ENCODE measurements at regions not wholly inside any gene's neighbourhood (a gene's known extent, or its start where the extent isn't known, plus 50 kb on each side); places are given as distances from the start of the nearest gene placed in this dataset.

DNA sequence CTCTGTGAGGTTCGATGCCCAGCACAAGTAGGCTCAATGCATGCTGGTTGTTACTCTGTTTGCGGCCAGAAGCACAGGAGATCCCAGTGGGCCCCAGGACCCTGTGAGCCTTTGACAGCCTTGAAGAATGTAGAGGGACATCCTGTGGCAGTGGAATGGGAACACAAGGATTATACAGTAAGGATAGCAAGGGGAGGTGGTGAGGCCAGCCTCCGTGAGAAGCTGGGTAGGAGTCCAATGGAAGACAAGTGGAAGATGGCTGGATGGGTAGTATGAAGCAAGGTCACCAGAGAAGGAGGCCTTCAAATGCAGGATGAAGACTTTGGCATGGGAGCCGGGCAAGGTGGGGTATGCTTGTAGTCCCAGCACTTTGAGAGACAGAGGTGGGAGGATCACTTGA lies 622.9 kb upstream of the CDH4 start:
- DNase-seq (ENCODE audit: low read depth in 2 of 2): no peak

GRCh38 chr20:60630609-60631008 lies 621.5 kb upstream of the CDH4 start:
- no peak for DNase-seq (ENCODE audit: low read depth in 2 of 2)

DNA sequence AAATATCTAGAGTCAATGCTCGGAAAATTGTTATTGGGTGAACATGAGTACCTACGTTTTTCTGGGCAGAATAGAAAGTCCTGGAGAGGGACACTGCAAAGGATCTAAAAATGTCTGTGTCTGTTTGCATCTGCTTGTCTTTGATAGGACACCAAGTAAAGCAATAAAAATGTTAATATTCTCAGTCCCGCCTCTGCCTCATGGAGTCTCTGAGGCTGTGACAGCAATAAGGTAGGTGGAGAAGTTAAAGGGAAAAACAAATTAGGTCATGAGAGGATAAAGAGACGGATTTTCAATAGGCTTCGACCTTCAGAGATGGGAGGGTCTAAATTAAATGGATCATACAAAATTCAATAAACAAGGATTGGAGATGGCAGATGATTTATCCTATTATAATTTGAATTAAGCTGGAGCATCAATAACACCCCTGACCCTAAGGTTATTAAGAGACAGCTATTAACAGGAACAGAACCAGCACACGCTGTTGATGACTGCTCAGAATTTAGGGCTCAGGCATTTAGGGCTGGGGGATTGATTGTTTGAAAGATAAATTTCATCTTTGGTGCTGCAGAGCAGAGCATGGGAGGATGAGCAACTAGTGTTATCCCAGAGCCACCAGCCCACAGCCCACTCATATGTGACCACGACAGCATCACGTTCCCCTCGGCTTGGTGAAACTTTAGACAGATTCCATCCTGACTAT lies 620.3 kb upstream of the CDH4 start:
- no peak for DNase-seq (ENCODE audit: low read depth in 2 of 2)

GRCh38 chr20:60632391-60633262 lies 619.4 kb upstream of the CDH4 start:
- no peak for DNase-seq (ENCODE audit: low read depth in 2 of 2)

GRCh38 chr20:60634491-60635172 lies 617.4 kb upstream of the CDH4 start:
- no peak for DNase-seq (ENCODE audit: low read depth in 2 of 2)

- no peak for DNase-seq (ENCODE audit: low read depth in 2 of 2)
Measured at GRCh38 chr20:60636417-60636816, 615.6 kb upstream of the CDH4 start.

GRCh38 chr20:60637801-60638200 lies 614.3 kb upstream of the CDH4 start:
- DNase-seq (ENCODE audit: low read depth in 2 of 2): no peak

GRCh38 chr20:60638430-60639098 lies 613.5 kb upstream of the CDH4 start:
- no peak for DNase-seq (ENCODE audit: low read depth in 2 of 2)

DNA sequence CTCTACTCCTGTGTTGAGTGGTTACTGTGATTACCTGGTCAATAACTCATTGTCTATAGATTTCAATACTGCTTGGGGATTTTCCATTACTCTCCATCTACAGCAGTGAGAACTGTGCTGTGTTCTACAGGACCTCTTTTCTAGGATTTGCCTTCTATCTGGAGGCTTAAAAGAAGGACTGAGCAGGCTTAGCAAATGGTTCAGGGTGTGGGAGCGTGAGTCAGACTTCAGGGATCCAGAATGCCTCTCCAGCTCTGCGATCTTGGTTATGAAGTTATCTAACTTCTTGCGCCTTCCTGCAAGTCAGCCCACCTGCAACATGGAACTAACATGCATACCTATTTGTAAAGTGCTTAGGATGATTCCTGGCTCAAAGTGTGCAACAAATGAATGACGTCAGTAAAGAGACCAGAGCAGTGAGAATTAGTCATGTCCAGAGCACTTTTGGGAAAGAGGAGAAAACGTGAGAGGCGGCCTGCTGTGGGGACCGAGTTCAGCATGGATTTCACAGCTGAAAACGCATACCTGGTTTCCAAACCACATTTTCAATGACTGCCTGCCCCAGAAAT lies 610.1 kb upstream of the CDH4 start:
- no peak for DNase-seq (ENCODE audit: low read depth in 2 of 2)

DNA sequence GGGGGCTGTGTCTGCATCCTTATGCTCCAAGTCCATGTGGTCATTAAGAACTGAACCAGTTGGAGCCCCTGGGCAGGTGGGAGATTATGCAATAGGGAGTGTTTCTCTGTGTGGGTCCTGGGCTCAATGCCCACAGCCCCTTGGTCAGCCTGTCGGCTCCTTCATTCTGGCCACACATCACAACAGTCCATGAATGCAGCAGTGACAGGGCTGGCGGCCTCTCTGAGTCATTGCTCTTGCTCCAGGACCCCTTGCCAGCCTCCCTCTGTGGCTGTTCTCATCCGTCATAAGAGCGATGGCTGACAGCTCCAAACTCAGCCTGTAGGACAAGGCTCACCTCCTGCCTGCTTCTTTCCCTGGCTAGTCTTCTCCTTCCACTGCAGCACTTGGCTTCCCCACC lies 609.5 kb upstream of the CDH4 start:
- no peak for DNase-seq (ENCODE audit: low read depth in 2 of 2)

- no peak for DNase-seq (ENCODE audit: low read depth in 2 of 2)
Measured at GRCh38 chr20:60648556-60648955, 603.5 kb upstream of the CDH4 start.

- no peak for DNase-seq (ENCODE audit: low read depth in 2 of 2)
Measured at GRCh38 chr20:60649541-60649940, 602.5 kb upstream of the CDH4 start.

DNA sequence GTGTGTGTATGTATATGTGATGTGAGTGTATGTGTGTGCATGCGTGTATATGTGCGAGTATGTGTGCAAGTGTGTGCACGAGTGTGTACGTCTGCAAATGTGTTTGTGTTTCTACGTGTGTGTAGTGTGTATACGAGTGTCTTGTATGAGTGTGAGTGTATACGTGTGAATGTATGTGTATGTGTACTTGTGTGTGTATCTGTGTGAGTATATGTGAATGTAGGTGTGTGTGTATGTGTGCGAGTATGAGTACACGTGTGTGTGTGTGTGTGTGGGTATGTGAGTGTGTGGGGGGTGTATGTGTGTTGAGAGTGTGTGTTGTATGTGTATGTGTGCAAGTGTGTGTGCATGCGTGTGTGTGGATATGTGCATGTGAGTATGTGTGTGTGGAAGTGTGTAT lies 602.0 kb upstream of the CDH4 start:
- DNase-seq (ENCODE audit: low read depth in 2 of 2): no peak

DNA sequence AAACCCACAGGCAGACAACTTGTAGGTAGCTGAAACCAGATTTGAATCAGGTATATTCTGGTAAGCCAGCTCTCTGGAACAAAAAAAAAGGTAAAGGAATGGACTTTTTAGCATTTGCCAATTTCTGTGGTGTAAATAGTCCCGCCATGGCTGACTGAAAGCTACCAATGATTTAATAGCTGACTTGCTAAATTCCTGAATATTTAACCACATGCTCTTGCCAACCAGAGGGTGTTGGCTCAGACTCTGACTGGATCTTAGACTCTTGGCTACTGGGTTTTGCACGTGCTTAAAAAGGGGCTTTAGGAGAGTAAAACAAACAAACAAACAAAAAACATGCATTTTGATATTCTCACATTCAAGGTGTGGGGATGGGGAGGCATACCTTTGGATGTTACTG lies 600.0 kb upstream of the CDH4 start:
- DNase-seq (ENCODE audit: low read depth in 2 of 2): no peak

DNA sequence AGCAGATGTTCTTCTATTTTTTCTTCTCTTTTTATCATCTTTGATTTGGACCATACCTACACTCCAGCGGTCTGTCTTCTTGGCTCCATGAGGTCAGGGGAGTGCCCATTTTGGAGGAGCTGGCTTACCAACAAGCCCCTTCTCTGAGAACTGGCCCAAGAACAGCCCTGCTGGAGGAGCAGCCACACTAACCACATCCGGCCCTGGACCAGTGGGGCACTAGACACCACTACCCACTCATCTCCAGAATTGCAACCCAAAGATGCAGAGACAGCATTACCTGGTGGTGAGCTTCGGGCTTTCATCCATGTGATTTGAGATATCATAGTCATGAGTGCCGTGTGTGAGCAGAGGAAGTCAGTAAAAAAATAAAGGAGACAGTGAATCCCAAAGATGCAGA lies 599.4 kb upstream of the CDH4 start:
- no peak for DNase-seq (ENCODE audit: low read depth in 2 of 2)

GRCh38 chr20:60653111-60653845 lies 598.8 kb upstream of the CDH4 start:
- no peak for DNase-seq (ENCODE audit: low read depth in 2 of 2)

DNA sequence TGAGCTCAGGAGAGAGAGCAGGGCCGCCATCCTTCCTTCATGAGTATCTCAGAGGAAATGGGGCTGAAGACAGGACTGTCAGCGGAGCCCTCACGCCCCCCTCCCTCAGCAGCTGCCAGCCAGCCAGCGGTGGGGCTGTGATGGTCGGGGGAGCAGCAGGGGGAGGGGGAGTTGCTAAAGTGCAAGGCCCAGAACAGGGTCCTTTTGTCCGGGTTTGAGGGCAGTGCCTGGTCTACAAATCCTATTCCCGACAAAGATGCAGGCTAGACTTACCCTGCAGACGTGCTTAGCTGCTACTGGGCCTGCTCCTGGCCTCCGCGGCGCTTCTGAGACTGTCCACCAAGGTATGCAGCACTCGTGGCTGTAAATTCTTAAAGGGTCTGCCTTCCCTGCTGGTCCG lies 593.4 kb upstream of the CDH4 start:
- DNase-seq (ENCODE audit: low read depth in 2 of 2): no peak

DNA sequence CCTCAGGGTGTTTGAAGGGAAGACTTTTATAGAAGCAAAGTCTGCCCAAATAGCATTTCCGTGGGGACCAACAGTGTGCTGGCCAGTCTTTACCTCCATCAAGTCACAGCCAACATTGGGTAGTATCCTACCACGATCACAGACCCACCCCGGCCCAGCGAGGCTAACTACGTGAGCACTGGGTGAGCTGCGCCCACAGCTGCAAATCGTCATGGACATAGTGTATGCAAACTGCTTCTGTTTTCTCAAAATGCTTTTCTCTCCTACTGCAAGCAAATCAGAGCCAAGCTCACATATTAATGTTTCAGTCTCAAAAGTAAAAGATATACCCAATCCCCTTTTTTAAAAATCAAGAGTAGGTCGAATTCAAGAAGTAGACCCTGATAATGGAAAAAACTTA lies 592.8 kb upstream of the CDH4 start:
- DNase-seq (ENCODE audit: low read depth in 2 of 2): no peak

DNA sequence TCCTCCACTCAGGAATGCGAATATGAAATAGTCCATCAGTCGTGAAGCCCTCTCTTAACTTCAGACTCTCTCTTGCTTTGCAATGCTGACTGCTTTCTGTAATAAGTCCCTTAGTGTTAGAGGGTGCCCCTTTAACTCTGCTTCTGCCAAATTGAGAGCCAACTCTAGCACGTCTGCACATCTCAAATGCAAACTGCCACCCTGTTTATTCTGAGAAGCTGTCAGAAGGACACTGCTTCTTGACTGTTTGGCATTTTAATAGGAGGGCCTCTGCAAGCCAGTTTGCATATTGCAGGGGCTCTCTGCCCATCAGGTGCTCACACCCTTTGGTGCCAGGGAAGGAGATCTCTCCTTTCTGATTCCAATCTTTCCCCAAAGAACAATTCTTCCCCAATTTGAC lies 589.8 kb upstream of the CDH4 start:
- no peak for DNase-seq (ENCODE audit: low read depth in 2 of 2)

DNA sequence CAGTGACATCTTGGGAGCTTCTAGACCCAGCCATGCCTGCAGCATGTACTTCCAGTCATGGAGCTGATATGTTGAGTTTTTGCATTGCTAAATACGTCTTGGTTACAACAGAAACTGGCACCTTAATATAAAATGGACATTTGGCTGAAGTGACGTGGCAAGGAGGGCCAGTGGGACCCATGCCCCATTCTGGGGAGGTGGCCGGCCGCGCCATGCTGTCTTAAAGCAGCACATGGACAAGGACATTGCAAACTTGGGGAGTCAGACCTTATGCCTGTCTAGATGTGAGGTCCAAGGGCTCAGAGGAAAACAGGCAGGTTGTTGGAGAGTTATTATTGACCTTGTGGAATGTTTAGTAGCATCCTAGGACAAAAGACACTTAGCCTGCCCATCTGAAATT lies 588.0 kb upstream of the CDH4 start:
- DNase-seq (ENCODE audit: low read depth in 2 of 2): no peak

GRCh38 chr20:60667641-60668040 lies 584.4 kb upstream of the CDH4 start:
- DNase-seq (ENCODE audit: low read depth in 2 of 2): no peak
